ENCODE measurements at regions not wholly inside any gene's neighbourhood (a gene's known extent, or its start where the extent isn't known, plus 50 kb on each side); places are given as distances from the start of the nearest gene placed in this dataset.

DNA sequence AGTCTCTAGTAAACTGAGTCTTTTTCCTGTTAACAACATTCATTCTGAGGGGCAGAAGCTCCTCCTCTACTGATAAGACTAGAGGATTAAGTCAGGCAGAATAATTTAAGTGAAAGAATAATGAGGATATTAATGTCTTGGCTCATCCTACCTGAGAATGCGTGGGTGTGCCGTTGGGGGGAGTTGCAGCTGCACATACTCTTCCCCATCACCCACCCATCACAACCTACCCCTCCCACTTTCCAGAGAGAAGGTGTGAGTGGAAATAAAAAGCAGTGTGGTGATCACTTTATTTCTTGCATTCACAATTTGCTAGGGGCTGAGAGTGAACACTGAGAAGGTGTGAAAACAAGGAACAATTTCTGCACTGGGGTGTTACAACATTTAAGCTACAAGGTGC is 146.8 kb upstream of the MAGI3 start:
- TF ChIP-seq, protein P1, sequence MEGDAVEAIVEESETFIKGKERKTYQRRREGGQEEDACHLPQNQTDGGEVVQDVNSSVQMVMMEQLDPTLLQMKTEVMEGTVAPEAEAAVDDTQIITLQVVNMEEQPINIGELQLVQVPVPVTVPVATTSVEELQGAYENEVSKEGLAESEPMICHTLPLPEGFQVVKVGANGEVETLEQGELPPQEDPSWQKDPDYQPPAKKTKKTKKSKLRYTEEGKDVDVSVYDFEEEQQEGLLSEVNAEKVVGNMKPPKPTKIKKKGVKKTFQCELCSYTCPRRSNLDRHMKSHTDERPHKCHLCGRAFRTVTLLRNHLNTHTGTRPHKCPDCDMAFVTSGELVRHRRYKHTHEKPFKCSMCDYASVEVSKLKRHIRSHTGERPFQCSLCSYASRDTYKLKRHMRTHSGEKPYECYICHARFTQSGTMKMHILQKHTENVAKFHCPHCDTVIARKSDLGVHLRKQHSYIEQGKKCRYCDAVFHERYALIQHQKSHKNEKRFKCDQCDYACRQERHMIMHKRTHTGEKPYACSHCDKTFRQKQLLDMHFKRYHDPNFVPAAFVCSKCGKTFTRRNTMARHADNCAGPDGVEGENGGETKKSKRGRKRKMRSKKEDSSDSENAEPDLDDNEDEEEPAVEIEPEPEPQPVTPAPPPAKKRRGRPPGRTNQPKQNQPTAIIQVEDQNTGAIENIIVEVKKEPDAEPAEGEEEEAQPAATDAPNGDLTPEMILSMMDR (conservative IDR thresholded peaks at IDR 0.05): no peak
- 0 out of 2 replicates have a peak, but pooled peaks have one; percentile 10 for TF ChIP-seq ZFX (IDR thresholded peaks at IDR 0.05)
